Hepatocyte (in vitro differentiated cells): ENCODE measurements at regions not wholly inside any gene's neighbourhood (a gene's known extent, or its start where the extent isn't known, plus 50 kb on each side); places are given as distances from the start of the nearest gene placed in this dataset. TPM values are rescaled to one million over a fixed set of nuclear protein-coding genes. Genes with fewer than 3 reads are reported as not detected.

Experiments
- DNase-seq: peaks from one replicate; pipeline ENCODE4 v3.0.0-alpha.2; 2016; ENCODE audit warnings: low spot score
- H2AFZ ChIP-seq: fragments of 200-600 bp; sonication (generic); 2 replicates; pipeline ENCODE4 v1.6.0; 2016; ENCODE audit warnings: antibody characterized with exemption, mild to moderate bottlenecking
- H3K27ac ChIP-seq: fragments of 200-600 bp; sonication (generic); 2 replicates; pipeline ENCODE4 v1.5.1; 2016; ENCODE audit warnings: mild to moderate bottlenecking
- H3K27me3 ChIP-seq: fragments of 200-600 bp; sonication (generic); 2 replicates; pipeline ENCODE4 v1.6.1; 2016
- H3K36me3 ChIP-seq: fragments of 200-600 bp; sonication (generic); replicated peaks from 2 replicates; pipeline ENCODE4 v1.5.1; 2016; ENCODE audit warnings: low read depth; ENCODE audit not compliant: insufficient read depth
- H3K4me1 ChIP-seq: fragments of 200-600 bp; sonication (generic); 2 replicates; pipeline ENCODE4 v1.5.1; 2016; ENCODE audit warnings: mild to moderate bottlenecking, moderate library complexity; ENCODE audit not compliant: insufficient read depth
- H3K4me2 ChIP-seq: fragments of 200-600 bp; sonication (generic); 2 replicates; pipeline ENCODE4 v1.6.0; 2016
- H3K4me3 ChIP-seq: fragments of 200-600 bp; sonication (generic); 2 replicates; pipeline ENCODE4 v1.5.1; 2016; ENCODE audit warnings: mild to moderate bottlenecking
- H3K79me2 ChIP-seq: fragments of 200-600 bp; sonication (generic); 2 replicates; pipeline ENCODE4 v1.6.0; 2017; ENCODE audit warnings: mild to moderate bottlenecking
- H3K9me2 ChIP-seq: fragments of 200-600 bp; sonication (generic); replicated peaks from 2 replicates; pipeline ENCODE4 v1.6.0; 2017; ENCODE audit warnings: mild to moderate bottlenecking; ENCODE audit not compliant: insufficient read depth
- H3K9me3 ChIP-seq: fragments of 200-600 bp; sonication (generic); 2 replicates; pipeline ENCODE4 v1.5.1; 2016; ENCODE audit warnings: low read depth, mild to moderate bottlenecking
- H4K20me1 ChIP-seq: fragments of 200-600 bp; sonication (generic); 2 replicates; pipeline ENCODE4 v1.6.0; 2016; ENCODE audit warnings: mild to moderate bottlenecking; ENCODE audit not compliant: insufficient read depth, poor library complexity, severe bottlenecking
- CTCF ChIP-seq: fragments of 200-600 bp; sonication (generic); IDR thresholded peaks from 2 replicates; pipeline ENCODE4 v1.5.1; 2016; ENCODE audit warnings: antibody characterized with exemption, mild to moderate bottlenecking; ENCODE audit not compliant: poor library complexity
- EZH2 ChIP-seq: fragments of 200-600 bp; sonication (generic); IDR thresholded peaks from 2 replicates; pipeline ENCODE4 v1.6.1; 2016; ENCODE audit warnings: antibody characterized with exemption, mild to moderate bottlenecking, borderline replicate concordance
- EZH2phosphoT487 ChIP-seq: fragments of 200-600 bp; sonication (generic); IDR thresholded peaks from one replicate; pipeline ENCODE4 v1.6.1; 2018; ENCODE audit warnings: antibody characterized with exemption, mild to moderate bottlenecking, low read depth, moderate library complexity; ENCODE audit not compliant: unreplicated experiment, severe bottlenecking
- WGBS: methylation state at CpG from one replicate; pipeline ENCODE4 v1.1.6; 2016; ENCODE audit warnings: low lambda C conversion rate; ENCODE audit errors: missing lambda C conversion rate; 5-methylcytosine and 5-hydroxymethylcytosine counted together
- small RNA-seq: library from RNA; depleted of rRNA; stranded (forward); fragments of <200 nt; gene quantifications from one replicate; pipeline ENCODE3, GENCODE V24; 2014

GRCh38 chr3:157566596-157566995 is 63.4 kb upstream of the VEPH1 start:
- no peak for TF ChIP-seq CTCF
- no peak for TF ChIP-seq EZH2
- TF ChIP-seq EZH2phosphoT487 = no peak
- no peak for DNase-seq
- Histone ChIP-seq H3K79me2 (no peaks in the 10 kb centered on the region), H3K4me2 (no peak overlapping the region), H3K27me3 (no peaks in the 10 kb centered on the region), H3K9me3 (no peaks in the 10 kb centered on the region), H3K27ac (no peak overlapping the region), H4K20me1 (no peaks in the 10 kb centered on the region), H2AFZ (no peak overlapping the region), H3K4me3 (no peak overlapping the region), H3K9me2 (no peaks in the 10 kb centered on the region), H3K4me1 (no peaks in the 10 kb centered on the region), H3K36me3 (no peaks in the 10 kb centered on the region)
- WGBS = 97% methylated on average over 1 of the region's 1 CpG

- Histone ChIP-seq H3K4me1 (no peaks in the 10 kb centered on the region), H3K27ac (no peak overlapping the region), H3K4me2 (no peak overlapping the region), H2AFZ (no peak overlapping the region), H4K20me1 (no peaks in the 10 kb centered on the region), H3K27me3 (no peaks in the 10 kb centered on the region), H3K9me3 (no peaks in the 10 kb centered on the region), H3K79me2 (no peaks in the 10 kb centered on the region), H3K9me2 (no peaks in the 10 kb centered on the region), H3K36me3 (no peaks in the 10 kb centered on the region), H3K4me3 (no peak overlapping the region)
- no peak for DNase-seq
- TF ChIP-seq CTCF = no peak
- no peak for TF ChIP-seq EZH2phosphoT487
- 87% methylated on average over 1 of the region's 1 CpG for WGBS
Measured at GRCh38 chr3:157559401-157559800, 56.2 kb upstream of the VEPH1 start.

Small RNA genes in the stretch of these regions (small RNA-seq; reads per million reads assigned to genes)
- not detected for gene RN7SKP46
